Loucy (cell line): ENCODE measurements at regions not wholly inside any gene's neighbourhood (a gene's known extent, or its start where the extent isn't known, plus 50 kb on each side); places are given as distances from the start of the nearest gene placed in this dataset.

ENCODE experiments used
- EZH2phosphoT487 ChIP-seq: fragments of 200-600 bp; IDR thresholded peaks from 2 replicates; pipeline ENCODE4 v1.6.1; 2018; ENCODE audit warnings: antibody characterized with exemption, mild to moderate bottlenecking, moderate library complexity, borderline replicate concordance
- TF ChIP-seq, protein P1 (sequence below): fragments of 200-600 bp; sonication (generic); conservative IDR thresholded peaks from 2 replicates; pipeline ENCODE4 v1.5.1; 2014; ENCODE audit warnings: mild to moderate bottlenecking, antibody characterized with exemption, low read length

DNA sequence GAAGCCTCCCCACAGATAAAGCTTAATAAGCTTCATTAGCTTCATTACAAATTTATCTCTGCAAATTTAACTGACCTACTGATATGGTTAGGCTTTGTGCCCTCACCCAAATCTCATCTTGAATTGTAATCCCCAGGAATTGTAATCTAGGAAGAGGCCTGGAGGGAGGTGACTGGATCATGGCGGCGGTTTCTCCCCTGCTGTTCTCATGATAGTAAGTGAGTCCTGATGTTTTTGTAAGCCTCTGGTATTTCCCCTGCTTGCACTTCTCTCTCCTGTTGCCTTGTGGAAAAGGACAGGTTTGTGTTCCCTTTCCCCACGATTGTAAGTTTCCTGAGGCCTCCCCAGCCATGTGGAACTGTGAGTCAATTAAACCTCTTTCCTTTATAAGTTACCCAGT lies 226.1 kb upstream of the TTC14 start:
- TF ChIP-seq, protein P1, sequence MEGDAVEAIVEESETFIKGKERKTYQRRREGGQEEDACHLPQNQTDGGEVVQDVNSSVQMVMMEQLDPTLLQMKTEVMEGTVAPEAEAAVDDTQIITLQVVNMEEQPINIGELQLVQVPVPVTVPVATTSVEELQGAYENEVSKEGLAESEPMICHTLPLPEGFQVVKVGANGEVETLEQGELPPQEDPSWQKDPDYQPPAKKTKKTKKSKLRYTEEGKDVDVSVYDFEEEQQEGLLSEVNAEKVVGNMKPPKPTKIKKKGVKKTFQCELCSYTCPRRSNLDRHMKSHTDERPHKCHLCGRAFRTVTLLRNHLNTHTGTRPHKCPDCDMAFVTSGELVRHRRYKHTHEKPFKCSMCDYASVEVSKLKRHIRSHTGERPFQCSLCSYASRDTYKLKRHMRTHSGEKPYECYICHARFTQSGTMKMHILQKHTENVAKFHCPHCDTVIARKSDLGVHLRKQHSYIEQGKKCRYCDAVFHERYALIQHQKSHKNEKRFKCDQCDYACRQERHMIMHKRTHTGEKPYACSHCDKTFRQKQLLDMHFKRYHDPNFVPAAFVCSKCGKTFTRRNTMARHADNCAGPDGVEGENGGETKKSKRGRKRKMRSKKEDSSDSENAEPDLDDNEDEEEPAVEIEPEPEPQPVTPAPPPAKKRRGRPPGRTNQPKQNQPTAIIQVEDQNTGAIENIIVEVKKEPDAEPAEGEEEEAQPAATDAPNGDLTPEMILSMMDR = no peak
- no peak for TF ChIP-seq EZH2phosphoT487
